Endothelial cell (in vitro differentiated cells): ENCODE measurements at regions not wholly inside any gene's neighbourhood (a gene's known extent, or its start where the extent isn't known, plus 50 kb on each side); places are given as distances from the start of the nearest gene placed in this dataset.

Source experiments
- DNase-seq: peaks from one replicate; pipeline ENCODE4 v3.0.0; 2021; ENCODE audit warnings: low spot score
- H3K27ac Mint-ChIP-seq: one replicate; pipeline ENCODE4 v1.8.0; 2021; ENCODE audit warnings: mixed read lengths, inconsistent platforms; ENCODE audit not compliant: unreplicated experiment
- H3K27me3 Mint-ChIP-seq: one replicate; pipeline ENCODE4 v1.8.0; 2021; ENCODE audit warnings: mild to moderate bottlenecking, moderate library complexity, mixed read lengths, inconsistent platforms; ENCODE audit not compliant: unreplicated experiment
- H3K36me3 Mint-ChIP-seq: one replicate; pipeline ENCODE4 v1.8.0; 2021; ENCODE audit warnings: mild to moderate bottlenecking, low read depth, mixed read lengths, inconsistent platforms; ENCODE audit not compliant: unreplicated experiment
- H3K4me1 Mint-ChIP-seq: one replicate; pipeline ENCODE4 v1.8.0; 2021; ENCODE audit warnings: mild to moderate bottlenecking, mixed read lengths, inconsistent platforms; ENCODE audit not compliant: unreplicated experiment
- H3K4me3 Mint-ChIP-seq: one replicate; pipeline ENCODE4 v1.8.0; 2021; ENCODE audit warnings: mild to moderate bottlenecking, mixed read lengths, inconsistent platforms; ENCODE audit not compliant: unreplicated experiment
- H3K9me3 Mint-ChIP-seq: one replicate; pipeline ENCODE4 v1.8.0; 2021; ENCODE audit warnings: mixed read lengths, inconsistent platforms; ENCODE audit not compliant: unreplicated experiment
- CTCF ChIP-seq: fragments of 200-600 bp; sonication (generic); IDR thresholded peaks from one replicate; pipeline ENCODE4 v1.5.0; 2021; ENCODE audit warnings: antibody characterized with exemption; ENCODE audit not compliant: unreplicated experiment

GRCh38 chr16:5549802-5550201 is 452.2 kb upstream of the EEF2KMT start:
- DNase-seq = no peak
- TF ChIP-seq CTCF = no peak
- no peak overlapping the region for H3K27ac Mint-ChIP-seq
- H3K4me1 Mint-ChIP-seq = no peaks in the 10 kb centered on the region
- no peak overlapping the region for H3K4me3 Mint-ChIP-seq
- no peaks in the 10 kb centered on the region for H3K36me3 Mint-ChIP-seq
- H3K9me3 Mint-ChIP-seq = no peaks in the 10 kb centered on the region
- no peaks in the 10 kb centered on the region for H3K27me3 Mint-ChIP-seq

GRCh38 chr16:5541356-5541755 is 443.8 kb upstream of the EEF2KMT start:
- H3K27me3 Mint-ChIP-seq = no peaks in the 10 kb centered on the region
- no peak for DNase-seq
- no peak for TF ChIP-seq CTCF
- H3K27ac Mint-ChIP-seq = no peak overlapping the region
- H3K4me1 Mint-ChIP-seq = no peaks in the 10 kb centered on the region
- H3K36me3 Mint-ChIP-seq = no peaks in the 10 kb centered on the region
- peaks cover 8% of the 10 kb centered on the region for H3K9me3 Mint-ChIP-seq
- H3K4me3 Mint-ChIP-seq = no peak overlapping the region

GRCh38 chr16:5537347-5537746 is 439.8 kb upstream of the EEF2KMT start:
- Mint-ChIP-seq H3K4me3 (no peak overlapping the region), H3K27ac (no peak overlapping the region), H3K36me3 (no peaks in the 10 kb centered on the region)

GRCh38 chr16:5533321-5533888 is 435.8 kb upstream of the EEF2KMT start:
- Mint-ChIP-seq H3K4me3 (no peak overlapping the region), H3K9me3 (peaks cover 8% of the 10 kb centered on the region), H3K27me3 (peaks cover 7% of the 10 kb centered on the region), H3K4me1 (no peaks in the 10 kb centered on the region), H3K27ac (no peak overlapping the region), H3K36me3 (no peaks in the 10 kb centered on the region)
- no peak for TF ChIP-seq CTCF
- DNase-seq = no peak

More at GRCh38 chr16:5537347-5537746, 439.8 kb upstream of the EEF2KMT start:
- DNase-seq = no peak
- TF ChIP-seq CTCF = no peak
- peaks cover 8% of the 10 kb centered on the region for H3K9me3 Mint-ChIP-seq
- no peaks in the 10 kb centered on the region for H3K27me3 Mint-ChIP-seq
- no peaks in the 10 kb centered on the region for H3K4me1 Mint-ChIP-seq

GRCh38 chr16:5527817-5528216 is 430.2 kb upstream of the EEF2KMT start:
- no peak overlapping the region for H3K4me3 Mint-ChIP-seq
- no peak overlapping the region for H3K27ac Mint-ChIP-seq
- TF ChIP-seq CTCF = no peak
- no peaks in the 10 kb centered on the region for H3K9me3 Mint-ChIP-seq
- H3K4me1 Mint-ChIP-seq = no peaks in the 10 kb centered on the region
- no peak for DNase-seq
- H3K36me3 Mint-ChIP-seq = no peaks in the 10 kb centered on the region
- peaks cover 7% of the 10 kb centered on the region for H3K27me3 Mint-ChIP-seq
